H1 (cell line): ENCODE measurements at regions not wholly inside any gene's neighbourhood (a gene's known extent, or its start where the extent isn't known, plus 50 kb on each side); places are given as distances from the start of the nearest gene placed in this dataset.

Source experiments
- CTCF ChIA-PET: fragments of 300-600 bp; sonication (Branson Sonifier 250); formaldehyde crosslinking; loops from one replicate; lab custom pipeline; 2021; ENCODE audit not compliant: partially characterized antibody; lab: Charles Lee
- POLR2A ChIA-PET: fragments of 300-600 bp; sonication (Branson Sonifier 250); formaldehyde crosslinking; loops from one replicate; lab custom pipeline; 2021; ENCODE audit warnings: inconsistent platforms; ENCODE audit not compliant: partially characterized antibody; lab: Charles Lee
- DNase-seq, 2 experiments: peaks; one replicate each; pipeline versions ENCODE4 v3.0.0 to v3.0.0-alpha.2; 2010 to 2022; ENCODE audit warnings: low spot score in 2 of 2, low read depth in 1 of 2, mixed read lengths in 1 of 2
- FAIRE-seq: peaks from 2 replicates; lab custom pipeline; 2011; peaks lifted over from hg19 to GRCh38; lab: Jason Lieb, UNC
- H2AFZ ChIP-seq: 2 replicates; pipeline ENCODE4 v1.8.1; 2012; ENCODE audit warnings: low read length, inconsistent platforms
- H2AK5ac ChIP-seq: 2 replicates; pipeline ENCODE4 v1.6.1; 2013; ENCODE audit warnings: low read depth, low read length
- H2BK120ac ChIP-seq: replicated peaks from 2 replicates; pipeline ENCODE3; 2013; ENCODE audit warnings: low read depth, low read length, inconsistent platforms
- H2BK12ac ChIP-seq: 2 replicates; pipeline ENCODE4 v1.6.1; 2013; ENCODE audit warnings: low read depth, low read length
- H2BK15ac ChIP-seq: 2 replicates; pipeline ENCODE4 v1.6.1; 2013; ENCODE audit warnings: low read length
- H2BK20ac ChIP-seq: 2 replicates; pipeline ENCODE4 v1.6.1; 2013; ENCODE audit warnings: low read length
- H2BK5ac ChIP-seq: 2 replicates; pipeline ENCODE4 v1.6.1; 2013; ENCODE audit warnings: low read depth, low read length
- H3K14ac ChIP-seq: 2 replicates; pipeline ENCODE4 v1.6.1; 2013; ENCODE audit warnings: inconsistent platforms; ENCODE audit not compliant: insufficient read length
- H3K18ac ChIP-seq: 2 replicates; pipeline ENCODE4 v1.6.1; 2013; ENCODE audit warnings: low read length; ENCODE audit errors: extremely low read depth
- H3K23ac ChIP-seq: 2 replicates; pipeline ENCODE4 v1.6.1; 2013; ENCODE audit warnings: inconsistent platforms; ENCODE audit not compliant: insufficient read length
- H3K23me2 ChIP-seq: 2 replicates; pipeline ENCODE4 v1.6.1; 2013; ENCODE audit warnings: low read depth, low read length
- H3K27ac ChIP-seq: 2 replicates; pipeline ENCODE4 v1.6.1; 2011; ENCODE audit warnings: low read depth, low read length, inconsistent platforms
- H3K27me3 ChIP-seq, 4 experiments: replicated peaks in 1 of 4; 1 replicate in 1 of 4; 2 replicates in 3 of 4; pipeline versions ENCODE4 v1.6.1 to v1.8.1; 2011 to 2013; ENCODE audit warnings: low read length in 3 of 4, mild to moderate bottlenecking in 3 of 4, inconsistent platforms in 2 of 4, mixed read lengths in 2 of 4, moderate library complexity in 1 of 4; ENCODE audit not compliant: control insufficient read depth in 3 of 4, insufficient read depth in 3 of 4; ENCODE audit errors: extremely low read depth in 1 of 4
- H3K36me3 ChIP-seq, 4 experiments: 2 replicates each; pipeline versions ENCODE4 v1.6.1 to v1.8.1; 2011 to 2013; ENCODE audit warnings: mild to moderate bottlenecking in 4 of 4, low read length in 3 of 4, moderate library complexity in 2 of 4, control low read depth in 1 of 4, inconsistent platforms in 1 of 4; ENCODE audit not compliant: insufficient read depth in 4 of 4, control insufficient read depth in 2 of 4
- H3K4ac ChIP-seq: replicated peaks from 2 replicates; pipeline ENCODE3; 2013; ENCODE audit warnings: low read length, low read depth, mixed read lengths, inconsistent platforms; ENCODE audit not compliant: insufficient read length
- H3K4me1 ChIP-seq, 4 experiments: replicated peaks in 1 of 4; 1 replicate in 1 of 4; 2 replicates in 3 of 4; pipeline versions ENCODE4 v1.6.1 to v1.8.1; 2011 to 2013; ENCODE audit warnings: low read length in 3 of 4, inconsistent platforms in 2 of 4, mixed read lengths in 1 of 4; ENCODE audit not compliant: insufficient read depth in 4 of 4, control insufficient read depth in 3 of 4
- H3K4me2 ChIP-seq, 2 experiments: 2 replicates each; pipeline versions ENCODE4 v1.6.1 to v1.8.1; 2011 to 2013; ENCODE audit warnings: low read depth in 2 of 2, low read length in 2 of 2, control low read depth in 1 of 2, inconsistent platforms in 1 of 2, mild to moderate bottlenecking in 1 of 2; ENCODE audit not compliant: insufficient read depth in 1 of 2
- H3K4me3 ChIP-seq, 4 experiments: fragments of 200-600, 300-600 bp in 1 of 4; sonication (generic), shearing (Covaris generic), sonication (Bioruptor Twin) in 1 of 4; 2 replicates each; pipeline versions ENCODE4 v1.5.1 to v1.8.1; 2011 to 2016; ENCODE audit warnings: low read length in 4 of 4, low read depth in 3 of 4, control low read depth in 2 of 4, inconsistent platforms in 2 of 4, mild to moderate bottlenecking in 2 of 4, mixed read lengths in 1 of 4, moderate library complexity in 1 of 4; ENCODE audit not compliant: insufficient read depth in 2 of 4; ENCODE audit errors: extremely low read depth in 1 of 4
- H3K56ac ChIP-seq: replicated peaks from 2 replicates; pipeline ENCODE3; 2013; ENCODE audit warnings: low read depth, mild to moderate bottlenecking, mixed read lengths, low read length, inconsistent platforms; ENCODE audit not compliant: insufficient read length
- H3K79me1 ChIP-seq: 2 replicates; pipeline ENCODE4 v1.6.1; 2013; ENCODE audit warnings: low read depth, low read length, control low read depth
- H3K79me2 ChIP-seq, 2 experiments: 2 replicates each; pipeline versions ENCODE4 v1.6.1 to v1.8.1; 2012 to 2013; ENCODE audit warnings: low read length in 2 of 2, mild to moderate bottlenecking in 2 of 2, inconsistent platforms in 1 of 2; ENCODE audit not compliant: insufficient read depth in 2 of 2, control insufficient read depth in 1 of 2
- H3K9ac ChIP-seq, 4 experiments: replicated peaks in 1 of 4; 1 replicate in 1 of 4; 2 replicates in 3 of 4; pipeline versions ENCODE4 v1.6.1 to v1.8.1; 2011 to 2013; ENCODE audit warnings: low read depth in 3 of 4, low read length in 3 of 4, control low read depth in 2 of 4, mild to moderate bottlenecking in 2 of 4, moderate library complexity in 2 of 4, inconsistent platforms in 1 of 4; ENCODE audit errors: extremely low read depth in 1 of 4
- H3K9me3 ChIP-seq, 2 experiments: 2 replicates each; pipeline versions ENCODE4 v1.6.1 to v1.8.1; 2012 to 2013; ENCODE audit warnings: mild to moderate bottlenecking in 2 of 2, moderate library complexity in 2 of 2, control low read depth in 1 of 2, inconsistent platforms in 1 of 2, low read depth in 1 of 2, low read length in 1 of 2, mixed read lengths in 1 of 2; ENCODE audit not compliant: insufficient read depth in 2 of 2
- H4K20me1 ChIP-seq, 2 experiments: replicated peaks in 1 of 2; 2 replicates each; pipeline versions ENCODE3 to v1.8.1; 2011 to 2013; ENCODE audit warnings: inconsistent platforms in 2 of 2, low read length in 2 of 2, mild to moderate bottlenecking in 1 of 2; ENCODE audit not compliant: insufficient read depth in 2 of 2, control insufficient read depth in 1 of 2
- H4K5ac ChIP-seq: 2 replicates; pipeline ENCODE4 v1.6.1; 2013; ENCODE audit warnings: low read length, low read depth, mixed read lengths, inconsistent platforms; ENCODE audit not compliant: insufficient read length
- H4K8ac ChIP-seq: 2 replicates; pipeline ENCODE4 v1.8.0; 2013; ENCODE audit warnings: mild to moderate bottlenecking, moderate library complexity, low read length, inconsistent platforms; ENCODE audit not compliant: insufficient read depth; ENCODE audit errors: extremely low read depth
- H4K91ac ChIP-seq: replicated peaks from 2 replicates; pipeline ENCODE3; 2013; ENCODE audit warnings: low read length, mixed read lengths, inconsistent platforms; ENCODE audit not compliant: insufficient read length
- RNF2 ChIP-seq: fragments of 200-900, 300-1000 bp; sonication (generic); IDR thresholded peaks from 2 replicates; pipeline ENCODE4 v1.7.1; 2016; ENCODE audit warnings: borderline replicate concordance, low read depth, mild to moderate bottlenecking, antibody characterized with exemption, low read length; ENCODE audit not compliant: poor library complexity, severe bottlenecking; ENCODE audit errors: missing control alignments
- SAP30 ChIP-seq: fragments of 300-600 bp; sonication (generic); IDR thresholded peaks from 2 replicates; pipeline ENCODE4 v1.7.1; 2012; ENCODE audit warnings: low read length, moderate library complexity, mild to moderate bottlenecking, inconsistent platforms; ENCODE audit not compliant: insufficient read depth, insufficient replicate concordance
- SRF ChIP-seq: IDR thresholded peaks from 2 replicates; pipeline ENCODE4 v1.6.1; 2011; ENCODE audit warnings: mild to moderate bottlenecking, low read depth, low read length, moderate library complexity
- WGBS, 2 experiments: shearing (Covaris generic) in 1 of 2; methylation state at CpG; one replicate each; pipeline versions ENCODE4 v1.1.6 to v1.1.7; 2013 to 2015; ENCODE audit warnings: low lambda C conversion rate in 2 of 2, mixed read lengths in 2 of 2, inconsistent platforms in 1 of 2, low coverage in 1 of 2, missing lambda C conversion rate in 1 of 2; ENCODE audit not compliant: insufficient replicate concordance in 2 of 2, insufficient coverage in 1 of 2, insufficient read length in 1 of 2; ENCODE audit errors: extremely low coverage in 1 of 2, missing lambda C conversion rate in 1 of 2; 5-methylcytosine and 5-hydroxymethylcytosine counted together

DNA sequence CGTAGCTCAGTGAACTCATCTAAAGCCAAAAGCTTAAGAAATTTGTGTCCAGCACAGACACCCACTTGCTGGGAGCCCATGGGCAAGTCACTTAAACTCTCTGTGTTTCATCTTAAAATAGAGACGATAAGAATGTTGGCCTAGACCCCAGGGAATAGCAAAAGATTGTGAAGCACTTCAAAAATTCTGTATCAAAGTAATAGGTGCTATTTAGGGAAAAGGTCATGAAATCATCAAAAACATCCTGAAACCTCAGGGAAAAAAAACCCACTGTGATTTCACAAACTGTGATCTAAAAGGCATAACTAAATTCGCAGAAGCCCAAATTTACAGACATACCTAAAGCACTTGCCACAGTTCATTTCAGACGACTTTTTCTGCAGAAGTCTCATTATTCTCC lies 278.3 kb downstream of the NR2F1-AS1 start:
- Histone ChIP-seq H4K8ac (no peak overlapping the region), H4K20me1 (no peaks in the 10 kb centered on the region), H3K9ac (no peak overlapping the region), H2AK5ac (no peak overlapping the region), H2BK12ac (no peak overlapping the region), H3K27me3 (no peaks in the 10 kb centered on the region), H2BK5ac (no peak overlapping the region), H4K91ac (no peak overlapping the region), H3K23me2 (no peaks in the 10 kb centered on the region; the same call in 1 of the 2 replicates), H4K5ac (no peak overlapping the region), H3K56ac (no peak overlapping the region), H2BK15ac (no peak overlapping the region), H3K4me1 (peaks cover 0 to 15% (median 10%) of the 10 kb centered on the region in 4 experiments; a peak in 5 of 7 replicates), H2BK120ac (no peak overlapping the region), H3K4me3 (no peak overlapping the region), H3K4ac (no peak overlapping the region), H3K79me1 (no peaks in the 10 kb centered on the region), H3K9me3 (no peaks in the 10 kb centered on the region), H3K18ac (no peak overlapping the region), H3K23ac (no peak overlapping the region), H3K27ac (no peak overlapping the region), H3K79me2 (no peaks in the 10 kb centered on the region), H2BK20ac (no peak overlapping the region), H3K14ac (no peak overlapping the region), H3K36me3 (no peaks in the 10 kb centered on the region), H2AFZ (no peak overlapping the region), H3K4me2 (no peak overlapping the region)
- FAIRE-seq (no peak), DNase-seq (no peak)
- POLR2A ChIA-PET, result no interaction called here
- 87% methylated on average over 4 of the region's 4 CpGs; no CpG with 5 or more reads in 1 of the 2 experiments for WGBS, 2 experiments
- TF ChIP-seq RNF2, result no peak
- no peak for TF ChIP-seq SAP30
- TF ChIP-seq SRF, result no peak
- CTCF ChIA-PET, result no interaction called here
